ENCODE measurements at regions not wholly inside any gene's neighbourhood (a gene's known extent, or its start where the extent isn't known, plus 50 kb on each side); places are given as distances from the start of the nearest gene placed in this dataset.

- no peak for TF ChIP-seq ZC3H10 (CRISPR knock-in tag; IDR thresholded peaks at IDR 0.05)
- no peak for TF ChIP-seq TOX (CRISPR knock-in tag; IDR thresholded peaks at IDR 0.05; ENCODE audit: borderline replicate concordance)
- TF ChIP-seq BACH2 (CRISPR knock-in tag; IDR thresholded peaks at IDR 0.05; ENCODE audit: borderline replicate concordance): no peak
- TF ChIP-seq OSR1 (CRISPR knock-in tag; IDR thresholded peaks at IDR 0.05): no peak
- no peak for TF ChIP-seq CSDC2 (CRISPR knock-in tag; IDR thresholded peaks at IDR 0.05)
- no peak for TF ChIP-seq ZFP30 (CRISPR knock-in tag; IDR thresholded peaks at IDR 0.05)
- TF ChIP-seq CREB5 (CRISPR knock-in tag; IDR thresholded peaks at IDR 0.05; ENCODE audit: low read depth): no peak
- TF ChIP-seq, protein P1, sequence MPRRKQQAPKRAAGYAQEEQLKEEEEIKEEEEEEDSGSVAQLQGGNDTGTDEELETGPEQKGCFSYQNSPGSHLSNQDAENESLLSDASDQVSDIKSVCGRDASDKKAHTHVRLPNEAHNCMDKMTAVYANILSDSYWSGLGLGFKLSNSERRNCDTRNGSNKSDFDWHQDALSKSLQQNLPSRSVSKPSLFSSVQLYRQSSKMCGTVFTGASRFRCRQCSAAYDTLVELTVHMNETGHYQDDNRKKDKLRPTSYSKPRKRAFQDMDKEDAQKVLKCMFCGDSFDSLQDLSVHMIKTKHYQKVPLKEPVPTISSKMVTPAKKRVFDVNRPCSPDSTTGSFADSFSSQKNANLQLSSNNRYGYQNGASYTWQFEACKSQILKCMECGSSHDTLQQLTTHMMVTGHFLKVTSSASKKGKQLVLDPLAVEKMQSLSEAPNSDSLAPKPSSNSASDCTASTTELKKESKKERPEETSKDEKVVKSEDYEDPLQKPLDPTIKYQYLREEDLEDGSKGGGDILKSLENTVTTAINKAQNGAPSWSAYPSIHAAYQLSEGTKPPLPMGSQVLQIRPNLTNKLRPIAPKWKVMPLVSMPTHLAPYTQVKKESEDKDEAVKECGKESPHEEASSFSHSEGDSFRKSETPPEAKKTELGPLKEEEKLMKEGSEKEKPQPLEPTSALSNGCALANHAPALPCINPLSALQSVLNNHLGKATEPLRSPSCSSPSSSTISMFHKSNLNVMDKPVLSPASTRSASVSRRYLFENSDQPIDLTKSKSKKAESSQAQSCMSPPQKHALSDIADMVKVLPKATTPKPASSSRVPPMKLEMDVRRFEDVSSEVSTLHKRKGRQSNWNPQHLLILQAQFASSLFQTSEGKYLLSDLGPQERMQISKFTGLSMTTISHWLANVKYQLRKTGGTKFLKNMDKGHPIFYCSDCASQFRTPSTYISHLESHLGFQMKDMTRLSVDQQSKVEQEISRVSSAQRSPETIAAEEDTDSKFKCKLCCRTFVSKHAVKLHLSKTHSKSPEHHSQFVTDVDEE (CRISPR knock-in tag; IDR thresholded peaks at IDR 0.05): no peak
- TF ChIP-seq, protein P2, sequence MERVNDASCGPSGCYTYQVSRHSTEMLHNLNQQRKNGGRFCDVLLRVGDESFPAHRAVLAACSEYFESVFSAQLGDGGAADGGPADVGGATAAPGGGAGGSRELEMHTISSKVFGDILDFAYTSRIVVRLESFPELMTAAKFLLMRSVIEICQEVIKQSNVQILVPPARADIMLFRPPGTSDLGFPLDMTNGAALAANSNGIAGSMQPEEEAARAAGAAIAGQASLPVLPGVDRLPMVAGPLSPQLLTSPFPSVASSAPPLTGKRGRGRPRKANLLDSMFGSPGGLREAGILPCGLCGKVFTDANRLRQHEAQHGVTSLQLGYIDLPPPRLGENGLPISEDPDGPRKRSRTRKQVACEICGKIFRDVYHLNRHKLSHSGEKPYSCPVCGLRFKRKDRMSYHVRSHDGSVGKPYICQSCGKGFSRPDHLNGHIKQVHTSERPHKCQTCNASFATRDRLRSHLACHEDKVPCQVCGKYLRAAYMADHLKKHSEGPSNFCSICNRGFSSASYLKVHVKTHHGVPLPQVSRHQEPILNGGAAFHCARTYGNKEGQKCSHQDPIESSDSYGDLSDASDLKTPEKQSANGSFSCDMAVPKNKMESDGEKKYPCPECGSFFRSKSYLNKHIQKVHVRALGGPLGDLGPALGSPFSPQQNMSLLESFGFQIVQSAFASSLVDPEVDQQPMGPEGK (CRISPR knock-in tag; IDR thresholded peaks at IDR 0.05; ENCODE audit: borderline replicate concordance): no peak
- no peak for TF ChIP-seq ZNF70 (CRISPR knock-in tag; IDR thresholded peaks at IDR 0.05)
Measured at GRCh38 chr15:97679106-97679688, 281.3 kb upstream of the ARRDC4 start.

Measured in SK-N-SH treated with all-trans-retinoic acid at 6 μM for 48 hours (cell line).